ENCODE measurements at regions not wholly inside any gene's neighbourhood (a gene's known extent, or its start where the extent isn't known, plus 50 kb on each side); places are given as distances from the start of the nearest gene placed in this dataset.

GRCh38 chr10:90451283-90451682, 406.6 kb downstream of the HTR7 start:
- TF ChIP-seq POLR2A (IDR thresholded peaks at IDR 0.05) (no peak), CTCF (IDR thresholded peaks at IDR 0.05) (no peak), POLR2AphosphoS5 (IDR thresholded peaks at IDR 0.05) (no peak)

Measured in sigmoid colon (tissue), 4 donors.